H1 (cell line): ENCODE measurements at regions not wholly inside any gene's neighbourhood (a gene's known extent, or its start where the extent isn't known, plus 50 kb on each side); places are given as distances from the start of the nearest gene placed in this dataset.

Source experiments
- CTCF ChIA-PET: fragments of 300-600 bp; sonication (Branson Sonifier 250); formaldehyde crosslinking; loops from one replicate; lab custom pipeline; 2021; ENCODE audit not compliant: partially characterized antibody; lab: Charles Lee
- POLR2A ChIA-PET: fragments of 300-600 bp; sonication (Branson Sonifier 250); formaldehyde crosslinking; loops from one replicate; lab custom pipeline; 2021; ENCODE audit warnings: inconsistent platforms; ENCODE audit not compliant: partially characterized antibody; lab: Charles Lee
- DNase-seq, 2 experiments: peaks; one replicate each; pipeline versions ENCODE4 v3.0.0 to v3.0.0-alpha.2; 2010 to 2022; ENCODE audit warnings: low spot score in 2 of 2, low read depth in 1 of 2, mixed read lengths in 1 of 2
- FAIRE-seq: peaks from 2 replicates; lab custom pipeline; 2011; peaks lifted over from hg19 to GRCh38; lab: Jason Lieb, UNC
- H2AFZ ChIP-seq: 2 replicates; pipeline ENCODE4 v1.8.1; 2012; ENCODE audit warnings: low read length, inconsistent platforms
- H2AK5ac ChIP-seq: 2 replicates; pipeline ENCODE4 v1.6.1; 2013; ENCODE audit warnings: low read depth, low read length
- H2BK120ac ChIP-seq: replicated peaks from 2 replicates; pipeline ENCODE3; 2013; ENCODE audit warnings: low read depth, low read length, inconsistent platforms
- H2BK12ac ChIP-seq: 2 replicates; pipeline ENCODE4 v1.6.1; 2013; ENCODE audit warnings: low read depth, low read length
- H2BK15ac ChIP-seq: 2 replicates; pipeline ENCODE4 v1.6.1; 2013; ENCODE audit warnings: low read length
- H2BK20ac ChIP-seq: 2 replicates; pipeline ENCODE4 v1.6.1; 2013; ENCODE audit warnings: low read length
- H2BK5ac ChIP-seq: 2 replicates; pipeline ENCODE4 v1.6.1; 2013; ENCODE audit warnings: low read depth, low read length
- H3K14ac ChIP-seq: 2 replicates; pipeline ENCODE4 v1.6.1; 2013; ENCODE audit warnings: inconsistent platforms; ENCODE audit not compliant: insufficient read length
- H3K18ac ChIP-seq: 2 replicates; pipeline ENCODE4 v1.6.1; 2013; ENCODE audit warnings: low read length; ENCODE audit errors: extremely low read depth
- H3K23ac ChIP-seq: 2 replicates; pipeline ENCODE4 v1.6.1; 2013; ENCODE audit warnings: inconsistent platforms; ENCODE audit not compliant: insufficient read length
- H3K23me2 ChIP-seq: 2 replicates; pipeline ENCODE4 v1.6.1; 2013; ENCODE audit warnings: low read depth, low read length
- H3K27ac ChIP-seq: 2 replicates; pipeline ENCODE4 v1.6.1; 2011; ENCODE audit warnings: low read depth, low read length, inconsistent platforms
- H3K27me3 ChIP-seq, 4 experiments: replicated peaks in 1 of 4; 1 replicate in 1 of 4; 2 replicates in 3 of 4; pipeline versions ENCODE4 v1.6.1 to v1.8.1; 2011 to 2013; ENCODE audit warnings: low read length in 3 of 4, mild to moderate bottlenecking in 3 of 4, inconsistent platforms in 2 of 4, mixed read lengths in 2 of 4, moderate library complexity in 1 of 4; ENCODE audit not compliant: control insufficient read depth in 3 of 4, insufficient read depth in 3 of 4; ENCODE audit errors: extremely low read depth in 1 of 4
- H3K36me3 ChIP-seq, 4 experiments: 2 replicates each; pipeline versions ENCODE4 v1.6.1 to v1.8.1; 2011 to 2013; ENCODE audit warnings: mild to moderate bottlenecking in 4 of 4, low read length in 3 of 4, moderate library complexity in 2 of 4, control low read depth in 1 of 4, inconsistent platforms in 1 of 4; ENCODE audit not compliant: insufficient read depth in 4 of 4, control insufficient read depth in 2 of 4
- H3K4ac ChIP-seq: replicated peaks from 2 replicates; pipeline ENCODE3; 2013; ENCODE audit warnings: low read length, low read depth, mixed read lengths, inconsistent platforms; ENCODE audit not compliant: insufficient read length
- H3K4me1 ChIP-seq, 4 experiments: replicated peaks in 1 of 4; 1 replicate in 1 of 4; 2 replicates in 3 of 4; pipeline versions ENCODE4 v1.6.1 to v1.8.1; 2011 to 2013; ENCODE audit warnings: low read length in 3 of 4, inconsistent platforms in 2 of 4, mixed read lengths in 1 of 4; ENCODE audit not compliant: insufficient read depth in 4 of 4, control insufficient read depth in 3 of 4
- H3K4me2 ChIP-seq, 2 experiments: 2 replicates each; pipeline versions ENCODE4 v1.6.1 to v1.8.1; 2011 to 2013; ENCODE audit warnings: low read depth in 2 of 2, low read length in 2 of 2, control low read depth in 1 of 2, inconsistent platforms in 1 of 2, mild to moderate bottlenecking in 1 of 2; ENCODE audit not compliant: insufficient read depth in 1 of 2
- H3K4me3 ChIP-seq, 4 experiments: fragments of 200-600, 300-600 bp in 1 of 4; sonication (generic), shearing (Covaris generic), sonication (Bioruptor Twin) in 1 of 4; 2 replicates each; pipeline versions ENCODE4 v1.5.1 to v1.8.1; 2011 to 2016; ENCODE audit warnings: low read length in 4 of 4, low read depth in 3 of 4, control low read depth in 2 of 4, inconsistent platforms in 2 of 4, mild to moderate bottlenecking in 2 of 4, mixed read lengths in 1 of 4, moderate library complexity in 1 of 4; ENCODE audit not compliant: insufficient read depth in 2 of 4; ENCODE audit errors: extremely low read depth in 1 of 4
- H3K56ac ChIP-seq: replicated peaks from 2 replicates; pipeline ENCODE3; 2013; ENCODE audit warnings: low read depth, mild to moderate bottlenecking, mixed read lengths, low read length, inconsistent platforms; ENCODE audit not compliant: insufficient read length
- H3K79me1 ChIP-seq: 2 replicates; pipeline ENCODE4 v1.6.1; 2013; ENCODE audit warnings: low read depth, low read length, control low read depth
- H3K79me2 ChIP-seq, 2 experiments: 2 replicates each; pipeline versions ENCODE4 v1.6.1 to v1.8.1; 2012 to 2013; ENCODE audit warnings: low read length in 2 of 2, mild to moderate bottlenecking in 2 of 2, inconsistent platforms in 1 of 2; ENCODE audit not compliant: insufficient read depth in 2 of 2, control insufficient read depth in 1 of 2
- H3K9ac ChIP-seq, 4 experiments: replicated peaks in 1 of 4; 1 replicate in 1 of 4; 2 replicates in 3 of 4; pipeline versions ENCODE4 v1.6.1 to v1.8.1; 2011 to 2013; ENCODE audit warnings: low read depth in 3 of 4, low read length in 3 of 4, control low read depth in 2 of 4, mild to moderate bottlenecking in 2 of 4, moderate library complexity in 2 of 4, inconsistent platforms in 1 of 4; ENCODE audit errors: extremely low read depth in 1 of 4
- H3K9me3 ChIP-seq, 2 experiments: 2 replicates each; pipeline versions ENCODE4 v1.6.1 to v1.8.1; 2012 to 2013; ENCODE audit warnings: mild to moderate bottlenecking in 2 of 2, moderate library complexity in 2 of 2, control low read depth in 1 of 2, inconsistent platforms in 1 of 2, low read depth in 1 of 2, low read length in 1 of 2, mixed read lengths in 1 of 2; ENCODE audit not compliant: insufficient read depth in 2 of 2
- H4K20me1 ChIP-seq, 2 experiments: replicated peaks in 1 of 2; 2 replicates each; pipeline versions ENCODE3 to v1.8.1; 2011 to 2013; ENCODE audit warnings: inconsistent platforms in 2 of 2, low read length in 2 of 2, mild to moderate bottlenecking in 1 of 2; ENCODE audit not compliant: insufficient read depth in 2 of 2, control insufficient read depth in 1 of 2
- H4K5ac ChIP-seq: 2 replicates; pipeline ENCODE4 v1.6.1; 2013; ENCODE audit warnings: low read length, low read depth, mixed read lengths, inconsistent platforms; ENCODE audit not compliant: insufficient read length
- H4K8ac ChIP-seq: 2 replicates; pipeline ENCODE4 v1.8.0; 2013; ENCODE audit warnings: mild to moderate bottlenecking, moderate library complexity, low read length, inconsistent platforms; ENCODE audit not compliant: insufficient read depth; ENCODE audit errors: extremely low read depth
- H4K91ac ChIP-seq: replicated peaks from 2 replicates; pipeline ENCODE3; 2013; ENCODE audit warnings: low read length, mixed read lengths, inconsistent platforms; ENCODE audit not compliant: insufficient read length
- EGR1 ChIP-seq: IDR thresholded peaks from 2 replicates; pipeline ENCODE4 v1.6.1; 2011; ENCODE audit warnings: low read depth, low read length, borderline replicate concordance
- KDM5A ChIP-seq: fragments of 200-600 bp; IDR thresholded peaks from 2 replicates; pipeline ENCODE4 v1.7.1; 2012; ENCODE audit warnings: mild to moderate bottlenecking, low read length, inconsistent platforms, mixed read lengths
- NANOG ChIP-seq: IDR thresholded peaks from 2 replicates; pipeline ENCODE4 v1.6.1; 2011; ENCODE audit warnings: low read length, low read depth, mild to moderate bottlenecking, inconsistent platforms; ENCODE audit not compliant: insufficient read depth, poor library complexity, severe bottlenecking
- POLR2A ChIP-seq, 2 experiments: IDR thresholded peaks; 1 replicate in 1 of 2; 2 replicates in 1 of 2; pipeline ENCODE4 v1.6.1; 2011; ENCODE audit warnings: low read depth in 2 of 2, low read length in 2 of 2, mild to moderate bottlenecking in 2 of 2; ENCODE audit errors: control extremely low read depth in 1 of 2
- RNF2 ChIP-seq: fragments of 200-900, 300-1000 bp; sonication (generic); IDR thresholded peaks from 2 replicates; pipeline ENCODE4 v1.7.1; 2016; ENCODE audit warnings: borderline replicate concordance, low read depth, mild to moderate bottlenecking, antibody characterized with exemption, low read length; ENCODE audit not compliant: poor library complexity, severe bottlenecking; ENCODE audit errors: missing control alignments
- SUZ12 ChIP-seq: fragments of 200-600 bp; sonication (generic); IDR thresholded peaks from 2 replicates; pipeline ENCODE4 v1.6.1; 2012; ENCODE audit warnings: mild to moderate bottlenecking, inconsistent platforms, low read length, moderate library complexity, mixed read lengths
- TAF1 ChIP-seq: IDR thresholded peaks from 2 replicates; pipeline ENCODE4 v1.6.1; 2011; ENCODE audit warnings: mild to moderate bottlenecking, low read depth, low read length
- TCF12 ChIP-seq: IDR thresholded peaks from 2 replicates; pipeline ENCODE4 v1.6.1; 2011; ENCODE audit warnings: low read depth, mild to moderate bottlenecking, low read length
- TEAD4 ChIP-seq: IDR thresholded peaks from 2 replicates; pipeline ENCODE4 v1.6.1; 2012; ENCODE audit warnings: low read depth, low read length, inconsistent platforms, mixed read lengths
- WGBS, 2 experiments: shearing (Covaris generic) in 1 of 2; methylation state at CpG; one replicate each; pipeline versions ENCODE4 v1.1.6 to v1.1.7; 2013 to 2015; ENCODE audit warnings: low lambda C conversion rate in 2 of 2, mixed read lengths in 2 of 2, inconsistent platforms in 1 of 2, low coverage in 1 of 2, missing lambda C conversion rate in 1 of 2; ENCODE audit not compliant: insufficient replicate concordance in 2 of 2, insufficient coverage in 1 of 2, insufficient read length in 1 of 2; ENCODE audit errors: extremely low coverage in 1 of 2, missing lambda C conversion rate in 1 of 2; 5-methylcytosine and 5-hydroxymethylcytosine counted together

- no peak overlapping the region for H2AK5ac ChIP-seq
- H3K36me3 ChIP-seq: no peaks in the 10 kb centered on the region
- no peaks in the 10 kb centered on the region for H4K20me1 ChIP-seq
- H2BK5ac ChIP-seq: no peak overlapping the region
- no peak overlapping the region for H4K8ac ChIP-seq
- H3K9me3 ChIP-seq: no peaks in the 10 kb centered on the region
- peaks cover 1% of the 10 kb centered on the region; the same call in 1 of the 2 replicates for H3K23me2 ChIP-seq
- TF ChIP-seq TCF12: no peak
- no peak for TF ChIP-seq TAF1
- no peak for TF ChIP-seq TEAD4
- no peak for TF ChIP-seq KDM5A
- TF ChIP-seq EGR1: no peak
- no peak for TF ChIP-seq SUZ12
- no peak for TF ChIP-seq POLR2A (IDR thresholded peaks at IDR 0.05; ENCODE audit: control extremely low read depth in 1 of 2, low read depth in 2 of 2, low read length in 2 of 2)
- no peak for TF ChIP-seq RNF2
- TF ChIP-seq NANOG: no peak
- H3K4me2 ChIP-seq: no peak overlapping the region
- FAIRE-seq (no peak), DNase-seq (no peak)
- H3K56ac ChIP-seq: no peak overlapping the region
- H3K9ac ChIP-seq: no peak overlapping the region
- POLR2A ChIA-PET: no interaction called here
- H2BK120ac ChIP-seq: no peak overlapping the region
- no peaks in the 10 kb centered on the region for H3K79me2 ChIP-seq
- no peak overlapping the region for H2BK20ac ChIP-seq
- no peak overlapping the region for H4K91ac ChIP-seq
- H2AFZ ChIP-seq: no peak overlapping the region
- CTCF ChIA-PET: interaction anchor here (1.2 to 3.9 kb wide), 4 partner anchors 15 to 161 kb away, joined by 3 to 15 read pairs (median 7); no protein-coding TSS in a partner anchor
- no peak overlapping the region for H2BK12ac ChIP-seq
- peaks cover 0 to 3% (median 0%) of the 10 kb centered on the region in 4 experiments; a peak in 1 of 7 replicates for H3K4me1 ChIP-seq
- no peak overlapping the region for H3K18ac ChIP-seq
- H3K14ac ChIP-seq: no peak overlapping the region
- no peak overlapping the region for H3K27ac ChIP-seq
- no peak overlapping the region for H4K5ac ChIP-seq
- H3K79me1 ChIP-seq: no peaks in the 10 kb centered on the region
- H2BK15ac ChIP-seq: no peak overlapping the region
- 83% methylated on average over 3 of the region's 3 CpGs; no CpG with 5 or more reads in 1 of the 2 experiments for WGBS, 2 experiments
- H3K27me3 ChIP-seq: no peaks in the 10 kb centered on the region
- H3K4me3 ChIP-seq: no peak overlapping the region
- no peak overlapping the region for H3K4ac ChIP-seq
- no peak overlapping the region for H3K23ac ChIP-seq
Measured at GRCh38 chr5:54404568-54404967, 50.9 kb upstream of the HSPB3 start.
